ENCODE measurements at regions not wholly inside any gene's neighbourhood (a gene's known extent, or its start where the extent isn't known, plus 50 kb on each side); places are given as distances from the start of the nearest gene placed in this dataset.

- TF ChIP-seq CTCF (IDR thresholded peaks at IDR 0.05) (no peak), POLR2A (IDR thresholded peaks at IDR 0.05) (no peak)
These were observed 175.8 kb upstream of the ATP11B start for GRCh38 chr3:182617500-182617899.

Data from body of pancreas (tissue), 4 donors.